RCC 7860 (cell line): ENCODE measurements at regions not wholly inside any gene's neighbourhood (a gene's known extent, or its start where the extent isn't known, plus 50 kb on each side); places are given as distances from the start of the nearest gene placed in this dataset.

ENCODE experiments used
- DNase-seq: peaks from one replicate; pipeline ENCODE4 v3.0.0-alpha.2; 2015; ENCODE audit warnings: low spot score
- FAIRE-seq: peaks from 2 replicates; lab custom pipeline; 2012; peaks lifted over from hg19 to GRCh38; lab: Jason Lieb, UNC

DNA sequence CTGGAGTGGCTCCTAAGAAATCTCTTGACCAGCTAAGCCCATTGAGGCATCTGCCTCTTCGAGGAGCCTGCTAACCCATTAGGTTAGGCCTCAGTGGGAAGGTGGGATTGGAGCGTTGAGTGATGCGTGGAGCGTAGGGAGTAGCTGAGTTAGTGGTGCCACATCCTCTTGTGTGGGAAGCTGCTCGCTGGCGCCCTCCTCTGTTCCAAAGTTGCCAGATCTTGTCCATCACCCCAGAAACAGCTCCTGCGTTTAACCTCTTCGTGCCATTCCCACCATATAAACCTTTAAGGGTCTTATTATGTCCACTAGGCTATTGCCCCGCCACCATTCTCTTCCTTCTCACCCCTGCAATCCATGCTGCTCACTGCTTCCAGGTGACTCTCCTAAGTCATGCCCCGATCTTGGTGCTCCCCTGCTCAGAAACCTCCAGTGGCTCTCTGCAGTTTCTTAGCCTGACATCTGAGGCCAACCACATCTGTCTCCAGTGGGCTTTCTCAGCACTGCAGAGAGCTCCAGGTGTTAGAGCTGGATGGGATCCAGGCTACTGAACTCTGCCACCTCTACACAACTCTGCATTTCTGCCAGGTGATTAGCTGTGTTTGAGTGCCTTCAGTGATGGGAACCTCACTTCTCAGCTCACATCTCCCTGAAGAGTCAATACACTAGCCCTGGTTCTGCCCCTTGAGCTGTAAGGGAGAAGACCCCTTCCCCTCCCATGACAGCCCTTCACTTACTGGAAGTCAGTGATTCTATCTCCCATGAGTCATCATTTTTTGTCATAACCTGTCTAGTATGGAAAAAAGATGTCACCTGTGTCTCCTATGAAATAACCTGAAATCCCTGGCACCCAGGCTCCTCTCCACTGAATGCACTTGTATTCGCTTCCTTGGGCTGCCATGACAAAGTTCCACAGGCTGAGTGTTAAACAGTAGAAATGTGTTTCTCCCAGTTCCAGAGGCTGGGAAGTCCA lies 65.0 kb upstream of the FGFR2 start:
- DNase-seq (no peak), FAIRE-seq (no peak)

DNA sequence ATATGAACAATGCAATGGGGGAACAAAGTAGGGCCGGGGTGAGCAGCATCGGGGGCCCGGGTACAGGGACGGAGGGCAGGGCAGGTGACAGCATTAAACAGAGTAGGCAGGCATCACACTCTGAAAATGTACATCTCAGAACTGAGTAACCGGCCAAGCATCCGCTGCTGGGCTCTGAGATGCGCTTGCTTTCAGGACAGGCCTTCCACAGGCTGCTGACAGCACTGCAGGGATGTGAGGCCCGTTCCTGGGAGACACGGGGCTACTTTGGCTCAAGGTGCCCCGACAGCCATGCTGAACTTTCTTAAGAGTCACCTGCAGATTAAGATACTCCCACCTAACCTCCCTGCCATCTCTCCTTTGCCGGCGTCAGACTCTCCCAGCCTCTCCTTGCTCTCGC lies 64.3 kb upstream of the FGFR2 start:
- no peak for FAIRE-seq
- DNase-seq, result no peak

DNA sequence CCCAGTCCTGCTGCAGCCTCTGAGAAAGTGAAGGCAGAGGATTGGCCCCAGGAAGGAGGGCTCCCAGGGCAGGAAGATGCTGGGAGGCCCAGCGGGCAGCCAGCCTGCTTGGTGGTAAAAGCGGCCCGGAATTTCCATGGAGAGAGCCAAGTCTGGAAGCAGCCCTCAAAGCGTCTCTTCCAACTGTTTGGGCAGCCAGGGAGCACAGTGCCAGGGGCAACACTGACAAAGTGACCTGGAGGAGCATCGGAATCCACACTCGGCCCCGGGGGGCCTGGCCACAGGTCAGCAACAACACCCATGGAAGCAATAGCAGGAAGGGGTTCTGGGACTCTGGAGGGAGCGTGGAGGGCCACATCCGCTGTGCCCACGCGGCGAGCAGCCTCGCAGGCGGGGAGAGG lies 63.2 kb upstream of the FGFR2 start:
- FAIRE-seq, result no peak

DNA sequence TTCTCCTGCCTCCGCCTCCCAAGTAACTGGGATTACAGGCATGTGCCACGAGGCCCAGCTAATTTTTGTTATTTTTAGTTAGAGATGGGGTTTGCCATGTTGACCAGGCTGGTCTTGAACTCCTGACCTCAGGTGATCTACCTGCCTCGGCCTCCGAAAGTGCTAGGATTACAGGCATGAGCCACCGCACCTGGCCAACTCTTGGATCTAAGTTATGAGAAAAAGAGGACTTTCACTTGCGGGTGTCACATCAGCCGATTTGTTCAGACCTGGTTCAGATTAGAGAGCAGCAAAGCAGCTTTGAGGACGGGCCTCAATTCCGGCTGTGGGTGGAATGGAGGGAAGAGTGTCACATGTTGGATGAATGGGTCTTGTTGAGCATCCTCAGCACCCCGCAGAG lies 61.0 kb upstream of the FGFR2 start:
- FAIRE-seq, result no peak
- no peak for DNase-seq

More for the DNA sequence above, 63.2 kb upstream of the FGFR2 start:
- no peak for DNase-seq

DNA sequence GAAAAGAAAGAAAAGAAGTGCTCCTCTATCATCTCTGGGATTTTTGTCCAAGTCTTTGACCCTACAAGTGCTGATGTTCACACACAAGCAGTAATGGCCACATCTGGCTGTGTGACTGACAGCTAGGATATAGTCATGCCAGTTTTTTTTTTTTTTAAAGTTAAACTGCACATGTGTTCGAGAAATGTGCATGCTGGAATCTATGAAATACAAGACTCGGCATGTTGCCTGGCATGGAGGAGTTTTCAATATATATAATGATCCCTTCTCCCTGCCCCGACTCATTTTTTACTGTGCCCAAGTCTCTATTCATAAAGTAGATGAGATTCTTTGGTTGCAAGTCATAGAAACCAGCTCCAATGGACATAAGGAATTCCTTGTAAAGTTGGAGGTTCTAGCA lies 60.4 kb upstream of the FGFR2 start:
- no peak for FAIRE-seq

DNA sequence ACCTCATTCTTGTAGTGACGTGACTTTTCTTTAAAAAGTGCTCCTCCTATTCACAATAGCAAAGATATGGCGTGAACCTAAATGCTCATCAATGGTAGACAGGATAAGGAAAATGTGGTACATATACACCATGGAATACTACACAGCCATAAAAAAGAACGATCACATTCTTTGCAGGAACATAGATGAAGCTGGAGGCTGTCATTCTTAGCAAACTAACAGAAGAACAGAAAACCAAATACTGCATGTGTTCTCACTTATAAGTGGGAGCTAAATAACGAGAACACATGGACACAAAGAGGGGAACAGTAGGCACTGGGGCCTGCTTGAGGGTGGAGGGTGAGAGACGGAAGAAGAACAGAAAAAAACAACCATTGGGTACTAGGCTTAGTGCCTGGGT lies 59.9 kb upstream of the FGFR2 start:
- DNase-seq (no peak), FAIRE-seq (no peak)

More for the DNA sequence above, 60.4 kb upstream of the FGFR2 start:
- DNase-seq, result no peak

DNA sequence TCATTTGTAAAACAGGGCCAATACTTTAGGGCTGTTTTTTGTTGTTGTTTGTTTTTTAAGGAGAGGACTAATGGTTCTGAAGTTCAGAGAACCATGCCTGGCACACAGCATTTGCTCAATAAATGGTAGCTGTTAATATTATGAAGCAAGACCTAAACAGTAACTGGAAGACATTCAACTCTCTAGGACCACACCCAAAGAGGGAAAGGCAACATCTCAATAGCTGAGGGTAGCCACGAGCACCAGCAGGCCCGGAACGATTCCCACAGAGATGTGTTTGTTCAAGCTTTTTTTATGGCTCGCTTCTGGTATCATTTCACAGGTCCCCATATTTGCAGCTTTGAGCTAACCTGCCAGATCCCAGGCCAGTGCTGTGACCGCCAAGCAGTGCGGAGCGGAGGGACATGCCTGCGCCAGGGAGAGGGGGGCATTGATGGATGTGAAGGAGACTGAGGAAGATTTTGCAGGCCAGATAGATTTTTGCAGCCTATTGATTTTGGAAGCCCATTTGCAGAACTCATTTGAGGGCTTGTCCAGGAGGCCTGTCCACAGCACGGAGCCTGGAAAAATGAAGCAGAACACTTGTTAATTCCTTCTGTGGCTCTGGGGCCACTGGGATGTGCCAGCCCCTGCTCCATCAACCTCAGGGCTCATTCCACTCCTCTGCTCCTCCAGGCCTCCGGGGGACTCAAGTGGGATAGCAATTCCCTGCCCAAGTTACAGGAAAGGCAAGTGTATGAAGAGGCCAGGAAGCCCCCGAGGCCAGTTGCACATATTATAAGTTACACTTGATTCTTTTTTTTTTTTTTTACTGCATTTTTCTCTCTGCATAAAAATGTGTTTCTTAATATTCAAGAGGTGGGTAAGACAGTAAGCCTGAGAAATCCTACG lies 57.3 kb upstream of the FGFR2 start:
- FAIRE-seq (no peak), DNase-seq (no peak)

DNA sequence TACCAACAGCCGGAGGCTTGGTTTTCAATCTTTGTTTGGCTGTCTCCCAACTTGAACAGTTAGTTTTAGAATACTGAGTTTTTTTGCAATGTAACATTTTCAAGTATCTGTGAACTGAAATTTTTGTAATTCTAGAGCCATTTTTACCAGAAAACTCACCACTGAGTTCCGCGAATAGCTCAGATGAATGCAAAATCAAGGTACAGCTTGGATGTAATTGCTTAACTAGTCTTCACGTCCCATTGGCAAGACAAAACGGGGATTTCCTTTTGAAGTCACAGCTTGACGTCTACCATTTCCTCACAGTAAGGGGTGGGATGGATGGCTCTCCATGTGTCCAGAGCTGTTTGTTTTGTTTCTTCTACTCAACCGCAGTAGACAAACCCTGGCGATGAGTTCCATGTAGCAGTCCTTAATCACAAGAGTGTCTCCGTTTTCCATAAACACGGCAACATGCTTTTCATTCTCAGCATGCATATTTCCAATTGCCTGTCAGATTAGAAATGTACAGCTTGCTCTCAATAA lies 55.8 kb upstream of the FGFR2 start:
- FAIRE-seq (no peak), DNase-seq (no peak)

DNA sequence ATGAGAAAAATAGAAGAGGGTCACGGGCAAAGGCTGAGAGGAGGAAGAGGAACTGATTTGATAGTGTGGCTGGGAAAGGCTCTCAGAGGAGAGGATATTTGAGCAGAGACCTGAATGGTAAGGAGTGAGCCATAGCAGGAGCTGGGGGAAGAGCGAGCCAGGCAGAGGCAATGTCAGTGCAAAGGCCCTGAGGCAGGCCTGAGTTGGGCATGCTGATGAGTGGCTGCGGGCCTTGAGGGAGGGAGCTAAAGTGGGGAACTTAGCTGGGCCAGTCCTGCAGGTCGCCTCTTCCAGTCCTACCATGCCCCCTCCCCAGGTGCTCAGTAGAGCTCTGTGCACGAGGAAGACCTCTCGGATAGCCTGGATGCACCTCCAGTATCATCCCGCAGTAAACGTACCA lies 55.4 kb upstream of the FGFR2 start:
- DNase-seq (no peak), FAIRE-seq (no peak)

DNA sequence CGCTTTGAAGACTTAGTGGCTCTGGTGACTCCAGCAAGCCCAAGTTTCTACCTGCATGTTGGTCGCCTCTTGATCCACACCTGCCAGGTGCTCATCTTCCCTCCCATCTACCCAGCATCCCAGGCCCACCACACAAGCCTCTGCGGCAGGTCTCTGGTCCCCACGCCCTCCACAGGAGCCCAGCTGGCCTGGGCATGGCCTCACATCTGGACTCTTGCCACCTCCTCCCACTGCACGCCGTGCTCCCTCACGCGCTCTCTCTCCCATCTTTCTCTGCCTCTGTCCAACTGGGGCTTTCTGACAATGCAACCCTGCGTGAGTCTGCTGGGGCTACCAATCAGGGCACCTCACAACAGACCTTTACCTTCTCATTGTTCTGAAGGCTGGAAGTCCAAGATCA lies 50.2 kb upstream of the FGFR2 start:
- DNase-seq (no peak), FAIRE-seq (no peak)

DNA sequence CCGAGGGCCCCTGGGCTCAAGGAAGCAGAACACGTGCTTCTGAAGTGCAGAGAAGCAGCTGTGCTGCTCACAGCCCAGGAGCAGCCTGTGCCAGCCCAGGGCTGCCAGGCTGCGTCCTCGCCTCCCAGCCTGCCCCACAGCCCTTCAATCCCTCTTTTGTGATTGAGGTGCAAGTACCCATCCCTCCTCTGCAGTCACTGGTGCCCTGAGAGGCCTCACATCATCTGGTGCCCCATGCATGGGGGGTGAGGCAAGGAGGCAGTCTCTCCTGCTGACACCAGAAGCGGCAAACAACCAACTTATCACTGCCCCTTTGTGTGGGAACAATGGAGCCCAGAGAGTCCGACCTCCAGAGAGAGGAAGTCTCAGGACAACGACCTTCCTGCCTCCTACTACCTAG lies 49.8 kb upstream of the FGFR2 start:
- no peak for FAIRE-seq
- DNase-seq, result no peak
